ENCODE measurements at regions not wholly inside any gene's neighbourhood (a gene's known extent, or its start where the extent isn't known, plus 50 kb on each side); places are given as distances from the start of the nearest gene placed in this dataset.

DNA sequence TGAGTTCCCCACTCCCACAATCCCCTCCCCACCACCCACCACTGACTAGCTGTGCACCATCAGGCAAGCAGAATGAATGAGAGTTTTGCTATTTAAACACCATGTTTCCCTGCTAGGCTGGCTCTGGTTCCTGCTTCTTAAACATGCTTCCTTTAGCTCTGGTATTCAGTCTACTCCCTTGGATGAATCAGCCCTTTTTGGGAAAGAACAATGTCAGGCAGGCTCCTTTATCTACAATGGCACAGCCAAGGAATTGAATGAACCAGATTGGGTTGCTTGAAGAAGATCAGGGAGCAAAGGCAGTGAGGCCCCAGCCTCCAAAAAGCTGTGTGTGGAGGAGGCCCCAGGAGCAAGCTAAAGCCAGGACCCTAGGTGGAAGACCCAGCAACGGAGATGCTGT lies 92.9 kb upstream of the ISX start:
- DNase-seq = no peak
- WGBS, 3 donors = 73 to 85% (median 75%) methylated on average over 1 of the region's 1 CpG
- H3K4me1 ChIP-seq (ENCODE audit: insufficient read depth) = no peaks in the 10 kb centered on the region
- no peak overlapping the region for H3K27ac ChIP-seq
- H3K36me3 ChIP-seq = no peaks in the 10 kb centered on the region
- H3K4me3 ChIP-seq = no peak overlapping the region
- H3K9me3 ChIP-seq = no peaks in the 10 kb centered on the region
- H3K27me3 ChIP-seq = no peaks in the 10 kb centered on the region
- TF ChIP-seq EP300 (IDR thresholded peaks at IDR 0.05) = no peak
- TF ChIP-seq CTCF (IDR thresholded peaks at IDR 0.05) = no peak
- TF ChIP-seq POLR2A (IDR thresholded peaks at IDR 0.05) = no peak
- intact Hi-C loops (cut with DNase I) = no loop called here

DNA sequence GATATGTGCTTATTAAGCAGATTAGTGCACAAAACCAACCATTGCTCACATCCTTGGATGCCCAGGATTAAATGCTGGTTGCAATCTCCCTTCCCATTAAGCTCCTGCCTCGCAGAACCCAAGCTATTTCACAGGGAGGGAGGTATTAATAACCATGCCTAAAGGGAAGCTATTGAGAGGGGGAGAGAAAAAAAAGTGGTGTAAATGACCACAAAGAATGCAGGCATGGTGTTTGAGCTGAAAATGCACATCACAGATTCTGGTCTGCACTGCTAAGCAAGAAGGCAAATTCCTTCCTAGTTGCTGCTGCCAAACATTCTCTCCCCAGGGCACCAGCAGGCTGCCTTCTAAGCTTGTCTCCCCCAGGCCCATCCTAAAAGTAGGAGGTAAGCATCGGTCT lies 92.0 kb upstream of the ISX start:
- DNase-seq = no peak
- H3K4me3 ChIP-seq = no peak overlapping the region
- H3K27ac ChIP-seq = no peak overlapping the region
- H3K27me3 ChIP-seq = no peaks in the 10 kb centered on the region
- H3K9me3 ChIP-seq = no peaks in the 10 kb centered on the region
- TF ChIP-seq EP300 (IDR thresholded peaks at IDR 0.05) (no peak), POLR2A (IDR thresholded peaks at IDR 0.05) (no peak), CTCF (IDR thresholded peaks at IDR 0.05) (no peak)
- H3K36me3 ChIP-seq = no peaks in the 10 kb centered on the region
- intact Hi-C loops (cut with DNase I) = no loop called here
- 8 to 17% (median 13%) methylated on average over 2 of the region's 2 CpGs for WGBS, 3 donors
- no peaks in the 10 kb centered on the region for H3K4me1 ChIP-seq (ENCODE audit: insufficient read depth)

DNA sequence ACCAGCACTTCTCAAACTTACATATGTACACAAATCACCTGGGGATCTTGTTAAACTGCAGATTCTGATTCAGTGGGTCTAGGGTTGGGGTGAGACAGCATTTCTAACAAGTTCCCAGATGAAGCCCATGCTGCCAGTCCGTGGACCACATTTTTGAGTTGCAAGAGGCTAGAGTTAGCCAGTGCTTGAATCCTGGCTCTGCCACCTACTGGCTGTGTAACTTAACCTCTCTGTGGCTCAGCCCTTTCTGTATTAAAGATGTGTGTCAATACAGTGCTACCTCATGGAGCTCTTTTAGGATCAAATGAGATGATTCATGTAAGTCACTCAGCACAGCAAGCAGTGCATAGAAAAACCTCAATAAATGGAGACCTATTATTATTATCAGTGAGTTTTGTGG lies 90.2 kb upstream of the ISX start:
- 31 to 57% (median 43%) methylated on average over 1 of the region's 1 CpG for WGBS, 3 donors
- no peaks in the 10 kb centered on the region for H3K36me3 ChIP-seq
- H3K9me3 ChIP-seq = no peaks in the 10 kb centered on the region
- TF ChIP-seq CTCF (IDR thresholded peaks at IDR 0.05) (no peak), POLR2A (IDR thresholded peaks at IDR 0.05) (no peak), EP300 (IDR thresholded peaks at IDR 0.05) (no peak)
- no peaks in the 10 kb centered on the region for H3K27me3 ChIP-seq
- H3K4me1 ChIP-seq (ENCODE audit: insufficient read depth) = no peaks in the 10 kb centered on the region
- no peak overlapping the region for H3K27ac ChIP-seq
- intact Hi-C loops (cut with DNase I) = no loop called here
- no peak for DNase-seq
- no peak overlapping the region for H3K4me3 ChIP-seq

DNA sequence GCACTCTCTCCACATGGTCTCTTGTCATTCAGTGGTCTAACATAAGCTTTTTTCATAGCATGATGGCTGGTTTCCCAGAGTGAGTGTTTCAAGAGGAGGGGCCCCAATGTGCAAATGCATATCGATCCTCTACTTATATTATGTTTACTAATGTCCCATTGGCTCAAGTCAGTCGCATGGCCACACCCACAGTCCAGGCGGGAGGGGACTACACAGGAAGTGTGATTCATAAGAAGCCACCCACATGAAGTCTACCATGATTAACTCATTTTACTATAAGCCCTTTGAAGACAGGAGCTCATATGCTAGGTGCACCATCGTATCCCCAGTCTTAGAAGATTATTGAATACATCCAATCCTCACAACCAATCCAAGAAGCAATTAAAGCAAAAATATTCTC lies 89.5 kb upstream of the ISX start:
- no peaks in the 10 kb centered on the region for H3K36me3 ChIP-seq
- no peak overlapping the region for H3K27ac ChIP-seq
- no peaks in the 10 kb centered on the region for H3K27me3 ChIP-seq
- H3K9me3 ChIP-seq = no peaks in the 10 kb centered on the region
- WGBS, 3 donors = 85 to 94% (median 89%) methylated on average over 4 of the region's 4 CpGs
- TF ChIP-seq EP300 (IDR thresholded peaks at IDR 0.05) (no peak), CTCF (IDR thresholded peaks at IDR 0.05) (no peak), POLR2A (IDR thresholded peaks at IDR 0.05) (no peak)
- DNase-seq = no peak
- no peaks in the 10 kb centered on the region for H3K4me1 ChIP-seq (ENCODE audit: insufficient read depth)
- intact Hi-C loops (cut with DNase I) = no loop called here
- H3K4me3 ChIP-seq = no peak overlapping the region

GRCh38 chr22:34976886-34977285 lies 89.1 kb upstream of the ISX start:
- H3K27ac ChIP-seq = no peak overlapping the region
- intact Hi-C loops (cut with DNase I) = no loop called here
- 70 to 79% (median 72%) methylated on average over 2 of the region's 2 CpGs for WGBS, 3 donors
- TF ChIP-seq POLR2A (IDR thresholded peaks at IDR 0.05) (no peak), EP300 (IDR thresholded peaks at IDR 0.05) (no peak), CTCF (IDR thresholded peaks at IDR 0.05) (no peak)
- H3K4me1 ChIP-seq (ENCODE audit: insufficient read depth) = no peaks in the 10 kb centered on the region
- H3K9me3 ChIP-seq = no peaks in the 10 kb centered on the region
- no peak for DNase-seq
- no peaks in the 10 kb centered on the region for H3K36me3 ChIP-seq
- H3K27me3 ChIP-seq = no peaks in the 10 kb centered on the region
- H3K4me3 ChIP-seq = no peak overlapping the region

All from ovary (tissue), 7 donors.